Left renal cortex interstitium (tissue), 4 donors: ENCODE measurements at regions not wholly inside any gene's neighbourhood (a gene's known extent, or its start where the extent isn't known, plus 50 kb on each side); places are given as distances from the start of the nearest gene placed in this dataset.

Experiments used
- DNase-seq, 4 donors: peaks; one replicate each; pipeline ENCODE4 v3.0.0-alpha.2; 2013; ENCODE audit warnings: low read depth in 4 of 4, low spot score in 2 of 4, missing footprints in 1 of 4

DNA sequence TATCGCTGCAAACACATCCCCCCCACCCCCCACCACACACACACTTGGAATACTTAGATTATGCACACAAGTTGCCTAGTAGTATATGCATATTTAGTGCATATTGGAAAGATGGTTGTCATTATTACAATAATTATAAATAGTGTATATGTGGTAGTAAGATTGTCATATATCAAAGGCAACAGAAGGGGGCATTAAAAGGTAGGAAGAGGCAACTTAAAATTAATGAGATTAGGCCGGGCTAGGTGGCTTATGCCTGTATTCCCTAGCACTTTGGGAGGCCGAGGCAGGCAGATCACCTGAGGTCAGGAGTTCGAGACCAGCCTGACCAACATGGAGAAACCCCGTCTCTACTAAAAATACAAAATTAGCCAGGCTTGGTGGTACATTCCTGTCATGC, 52.1 kb downstream of the GSC start:
- no peak for DNase-seq

DNA sequence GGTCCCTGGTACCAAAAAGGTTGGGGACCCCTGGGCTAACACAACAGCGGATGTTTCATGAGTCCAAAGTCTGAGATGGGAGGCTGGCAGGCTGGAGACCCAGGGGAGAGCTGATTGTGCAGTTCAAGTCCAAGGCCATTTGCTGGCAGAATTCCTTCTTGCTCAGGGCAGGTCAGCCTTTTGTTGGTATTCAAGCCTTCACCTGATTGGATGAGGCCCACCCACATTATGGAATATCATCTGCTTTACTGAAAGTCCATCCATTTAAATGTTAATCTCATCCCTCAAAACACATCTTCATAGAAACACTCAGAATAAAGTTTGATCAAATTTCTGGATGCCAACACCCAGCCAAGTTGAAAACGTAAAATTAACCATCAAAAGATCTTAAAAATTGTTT, 52.9 kb downstream of the GSC start:
- DNase-seq: no peak

DNA sequence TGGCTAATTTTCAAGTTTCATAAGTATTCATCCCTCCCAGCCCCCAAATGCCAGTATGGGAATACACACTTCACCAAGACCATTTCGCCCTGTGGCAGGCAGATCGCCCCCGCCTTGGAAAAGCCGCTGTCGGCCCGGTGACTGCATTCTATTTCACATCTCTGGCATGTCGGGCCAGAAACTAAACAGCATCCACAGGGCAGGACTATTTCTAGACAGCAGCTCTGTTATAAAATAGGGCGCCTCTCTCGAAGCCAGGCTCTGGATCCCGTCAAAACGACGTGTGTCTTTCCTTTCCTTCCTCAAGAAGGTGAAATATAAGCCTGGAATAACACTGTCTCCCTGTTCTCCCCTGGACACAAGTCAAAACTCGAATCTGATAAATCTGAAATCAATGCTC, 56.8 kb downstream of the GSC start:
- DNase-seq: no peak

DNA sequence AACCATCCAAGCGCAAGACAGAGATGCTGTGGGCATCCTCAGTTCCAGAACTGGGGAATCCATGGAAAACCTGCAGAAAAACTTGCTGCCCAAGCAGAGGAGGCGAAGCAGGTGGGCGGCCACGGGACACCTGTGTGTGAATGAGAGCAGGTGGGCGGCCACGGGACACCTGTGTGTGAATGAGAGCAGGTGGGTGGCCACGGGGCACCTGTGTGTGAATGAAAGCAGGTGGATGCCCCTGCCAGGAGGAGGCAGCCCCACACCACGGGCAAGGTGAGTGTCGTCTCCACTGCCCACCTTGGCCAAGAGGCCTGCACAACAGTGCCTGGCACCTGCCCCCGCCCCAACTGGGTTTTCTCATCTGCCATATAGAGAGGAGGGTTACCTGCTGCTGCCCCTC, 59.2 kb downstream of the GSC start:
- DNase-seq: no peak

DNA sequence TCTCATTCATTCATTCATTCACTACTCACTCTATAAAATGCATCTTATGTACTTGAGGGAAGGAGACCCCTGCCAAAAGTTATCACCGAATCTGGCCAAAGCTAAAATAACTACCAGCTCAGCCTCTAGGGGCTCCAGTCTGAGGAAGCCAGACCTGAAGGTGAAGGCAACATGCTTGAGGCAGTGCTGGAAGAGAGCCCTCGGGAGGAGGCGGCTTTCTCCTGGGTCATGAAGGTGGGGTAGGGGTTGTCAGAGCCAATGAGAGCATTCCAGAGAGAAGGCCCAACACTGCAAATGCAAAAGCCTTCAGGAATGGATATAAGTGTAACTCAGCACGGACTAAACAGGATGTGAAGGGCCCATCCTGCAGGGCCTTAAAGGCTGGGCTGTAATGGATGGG, 62.4 kb downstream of the GSC start:
- DNase-seq: no peak

DNA sequence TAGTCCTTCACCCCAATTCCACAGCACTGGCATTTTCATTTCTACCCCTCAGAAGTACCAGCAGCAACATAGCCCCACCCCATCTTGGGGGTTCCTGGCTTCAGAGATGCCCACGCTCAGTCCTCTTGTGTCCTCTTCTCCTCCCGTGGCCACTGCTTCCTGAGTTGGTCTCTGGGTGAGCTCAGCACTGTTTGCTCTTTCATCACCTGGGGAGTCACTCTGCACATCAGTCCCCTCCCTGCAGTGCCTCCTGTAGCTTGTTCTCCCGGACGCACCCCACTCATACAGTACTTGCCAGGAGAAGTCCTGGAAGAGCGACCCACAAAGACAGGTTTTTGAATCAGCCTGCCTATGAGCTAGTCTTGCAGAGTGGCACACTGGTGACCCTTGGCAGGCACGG, 63.8 kb downstream of the GSC start:
- DNase-seq: no peak

DNA sequence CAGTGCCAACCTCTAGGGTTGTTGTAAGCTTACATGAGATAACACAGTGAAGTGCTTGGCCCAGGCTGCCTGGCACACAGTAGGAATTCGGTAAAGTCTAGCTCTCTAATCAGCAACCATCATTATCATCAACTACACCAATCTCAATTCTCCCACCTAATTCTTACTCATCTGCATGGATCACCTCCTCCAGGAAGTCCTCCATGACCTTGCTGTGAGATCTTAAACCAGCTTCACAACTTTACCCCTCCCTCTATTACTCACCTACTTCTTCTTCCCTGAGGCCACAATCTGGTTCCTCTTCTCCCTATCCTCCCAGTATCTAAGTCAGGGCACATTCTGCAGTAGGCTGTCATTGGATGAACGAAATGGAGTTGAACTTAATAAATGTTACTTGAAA, 67.3 kb downstream of the GSC start:
- DNase-seq: no peak

DNA sequence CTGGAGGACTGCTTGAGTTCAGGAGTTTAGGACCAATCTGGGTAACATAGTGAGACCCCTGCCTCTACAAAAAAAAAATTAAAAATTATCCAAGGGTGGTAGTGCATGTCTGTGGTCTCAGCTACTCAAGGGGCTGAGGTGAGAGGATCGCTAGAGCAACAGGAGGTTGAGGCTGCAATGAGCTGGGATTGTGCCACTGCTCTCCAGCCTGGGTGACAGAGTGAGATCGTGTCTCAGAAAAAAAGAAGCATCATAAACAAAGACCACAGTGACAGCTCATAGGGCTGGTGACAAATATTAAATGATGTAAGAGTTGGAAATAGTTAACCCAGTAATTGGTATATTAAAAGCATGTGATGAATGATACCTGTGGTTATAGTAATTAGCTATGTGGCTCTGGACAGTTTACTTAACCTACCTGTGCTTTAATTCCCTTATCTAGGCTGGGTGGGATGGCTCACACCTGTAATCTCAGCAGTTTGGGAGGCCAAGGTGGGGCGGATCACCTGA, 68.0 kb downstream of the GSC start:
- no peak for DNase-seq

DNA sequence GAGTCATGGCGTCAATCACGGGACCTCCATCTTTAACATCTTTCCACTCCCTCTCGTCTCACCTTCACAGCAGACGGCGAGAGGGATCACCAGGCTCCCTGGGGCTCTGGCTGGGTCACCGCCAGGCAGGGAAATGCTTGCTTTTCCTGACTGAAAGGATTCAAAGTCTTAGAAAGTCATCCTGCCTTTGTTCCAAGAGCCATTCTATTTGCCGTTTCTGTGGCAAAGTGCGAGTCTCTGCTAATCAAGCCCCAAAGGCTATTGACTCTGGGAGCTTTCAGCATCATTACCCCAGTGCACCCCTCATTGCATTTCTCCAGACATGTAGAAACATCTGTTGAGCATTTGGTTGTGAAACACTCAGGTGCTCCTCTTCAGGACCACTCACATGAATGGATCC, 69.6 kb downstream of the GSC start:
- DNase-seq: no peak

DNA sequence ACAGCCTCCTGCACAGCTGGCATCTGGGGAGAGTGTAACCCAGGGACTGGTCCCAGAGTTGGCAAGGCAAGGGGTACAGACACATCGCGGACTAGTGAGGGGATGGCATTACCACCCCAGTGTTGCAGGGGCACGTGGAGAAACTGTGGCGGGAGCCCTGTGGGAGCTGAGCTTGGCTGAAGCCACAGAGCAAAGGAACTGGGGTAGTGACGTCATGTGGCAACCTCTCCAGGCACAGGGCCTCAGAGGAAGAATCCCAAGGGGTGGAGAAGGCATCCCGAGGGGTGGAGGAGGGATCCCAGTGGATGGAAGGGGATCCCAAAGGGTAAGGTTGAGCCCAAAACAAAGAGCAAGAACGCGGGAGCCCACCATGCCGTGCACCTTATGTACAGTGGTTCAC, 70.1 kb downstream of the GSC start:
- no peak for DNase-seq

DNA sequence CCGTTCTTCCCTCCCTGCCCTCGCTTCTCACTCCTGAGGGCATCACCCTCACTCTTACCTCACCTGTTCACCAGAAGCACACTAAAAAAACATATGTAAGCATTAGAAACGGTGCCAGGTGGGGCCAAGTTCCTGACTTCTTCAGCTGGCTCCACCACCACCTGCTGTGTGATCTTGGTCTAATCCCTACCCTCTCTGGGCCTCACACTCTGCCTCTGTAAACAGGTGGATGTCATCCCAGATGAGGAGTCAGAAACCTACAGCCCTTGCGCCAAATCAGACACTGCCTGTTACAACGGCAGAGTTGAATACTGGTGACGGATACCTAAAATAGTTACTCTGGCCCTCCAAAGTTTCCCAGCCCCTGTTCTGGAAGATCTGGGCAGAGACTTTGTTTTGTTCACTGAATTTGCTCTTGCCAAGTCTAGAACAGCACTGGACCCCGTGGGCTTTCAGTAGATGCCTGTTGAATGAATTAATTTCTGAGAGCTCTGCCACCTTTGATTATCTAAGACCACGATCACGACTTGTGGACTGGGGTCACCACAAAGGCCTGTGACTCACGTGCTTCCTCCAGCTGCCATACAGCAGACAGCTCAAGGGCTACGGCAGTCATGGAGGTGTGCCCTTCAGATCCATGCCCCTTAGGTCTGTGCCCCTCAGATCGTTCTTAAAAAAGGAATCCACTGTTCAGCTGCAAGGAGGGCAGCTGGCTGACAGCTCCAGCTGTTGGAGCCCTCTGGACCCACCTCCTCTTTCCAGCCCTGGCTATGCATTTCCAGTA, 71.9 kb downstream of the GSC start:
- no peak for DNase-seq

DNA sequence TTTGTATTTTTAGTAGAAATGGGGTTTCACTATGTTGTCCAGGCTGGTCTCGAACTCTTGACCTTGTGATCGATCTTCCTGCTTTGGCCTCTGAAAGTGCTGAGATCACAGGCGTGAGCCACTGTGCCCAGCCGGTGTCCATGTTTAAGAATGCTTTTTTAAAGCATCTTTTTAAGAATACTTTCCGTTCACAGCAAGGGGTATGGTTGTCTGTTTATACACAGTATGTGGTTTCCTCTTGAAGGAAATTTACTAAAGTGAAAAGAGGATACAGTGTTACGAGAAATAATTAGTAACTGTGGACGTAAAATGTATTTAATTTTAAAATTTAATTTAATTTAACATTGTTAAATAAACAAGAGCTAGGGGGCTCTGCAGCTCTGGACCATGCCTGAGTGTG, 73.4 kb downstream of the GSC start:
- no peak for DNase-seq

DNA sequence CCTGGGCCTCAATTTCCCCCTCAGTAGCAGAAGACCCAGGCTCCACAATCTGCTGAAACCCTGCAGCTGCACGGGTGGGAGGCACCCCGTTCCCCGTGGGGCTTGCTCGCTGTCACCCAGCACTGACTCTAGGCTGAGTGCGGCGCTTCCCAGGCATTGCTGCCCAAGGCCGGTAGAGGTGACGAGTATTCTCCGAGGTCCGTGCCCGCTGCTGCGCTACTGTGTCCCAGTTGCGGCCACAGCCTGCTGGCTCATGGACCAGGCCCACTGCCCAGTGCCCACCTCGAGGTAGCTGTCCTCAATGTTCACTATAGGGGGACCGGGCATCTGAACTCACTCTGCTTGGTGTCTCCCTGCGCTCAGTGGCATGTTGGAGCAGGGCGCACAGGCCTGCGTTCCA, 74.7 kb downstream of the GSC start:
- no peak for DNase-seq

DNA sequence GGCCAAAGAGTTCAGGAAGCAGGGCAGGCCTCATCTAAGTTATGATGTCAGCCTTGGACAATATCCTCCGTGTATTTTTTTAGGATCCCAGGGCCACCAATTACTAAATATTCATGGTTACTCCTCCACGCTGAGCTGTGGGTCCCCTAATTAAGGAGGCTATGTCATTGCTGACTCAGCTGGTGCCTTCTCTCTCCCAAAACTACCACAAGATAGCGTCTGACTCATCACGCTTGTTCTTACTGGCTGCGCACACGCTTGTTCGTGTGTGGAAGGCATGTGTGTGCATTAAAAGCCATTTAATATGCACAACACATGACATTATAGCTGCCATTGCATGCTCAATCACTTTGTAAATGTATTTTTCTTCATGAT, 78.3 kb downstream of the GSC start:
- no peak for DNase-seq

DNA sequence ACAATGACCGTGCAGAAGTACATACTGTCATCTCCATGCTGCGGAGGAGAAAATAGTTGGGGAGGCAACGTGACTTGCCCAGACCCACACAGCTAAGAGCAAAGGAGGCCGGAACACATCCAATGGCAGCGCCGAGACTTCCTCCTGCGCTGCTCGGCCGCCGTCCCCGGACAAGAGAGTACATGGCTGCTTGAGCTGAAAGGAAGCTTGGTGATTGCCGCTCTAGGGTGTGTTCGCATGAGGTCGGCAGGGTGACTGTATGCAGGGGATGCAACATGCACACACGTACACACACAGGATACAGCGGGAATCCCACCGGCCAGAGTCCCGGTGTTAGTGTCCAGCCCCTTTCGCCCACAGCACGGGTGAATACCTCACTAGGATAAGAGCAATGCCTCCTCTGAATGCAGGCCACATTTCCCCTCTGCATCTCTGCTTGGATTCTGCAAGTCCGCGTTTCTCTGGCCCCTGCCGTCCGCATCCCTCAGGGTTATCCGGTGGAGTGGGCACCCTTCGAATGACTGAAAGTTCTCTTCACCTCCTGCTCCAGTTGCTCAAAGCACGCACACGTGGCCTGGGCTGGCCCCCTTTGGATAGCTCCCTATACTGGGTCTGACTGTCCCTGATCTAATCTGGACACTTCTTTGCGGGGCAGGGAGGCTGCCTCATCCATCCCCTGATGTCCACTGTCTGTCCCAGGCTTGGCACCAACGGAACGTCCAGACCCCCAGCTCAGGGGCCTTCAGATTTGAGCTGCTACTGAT, 78.8 kb downstream of the GSC start:
- DNase-seq: no peak

DNA sequence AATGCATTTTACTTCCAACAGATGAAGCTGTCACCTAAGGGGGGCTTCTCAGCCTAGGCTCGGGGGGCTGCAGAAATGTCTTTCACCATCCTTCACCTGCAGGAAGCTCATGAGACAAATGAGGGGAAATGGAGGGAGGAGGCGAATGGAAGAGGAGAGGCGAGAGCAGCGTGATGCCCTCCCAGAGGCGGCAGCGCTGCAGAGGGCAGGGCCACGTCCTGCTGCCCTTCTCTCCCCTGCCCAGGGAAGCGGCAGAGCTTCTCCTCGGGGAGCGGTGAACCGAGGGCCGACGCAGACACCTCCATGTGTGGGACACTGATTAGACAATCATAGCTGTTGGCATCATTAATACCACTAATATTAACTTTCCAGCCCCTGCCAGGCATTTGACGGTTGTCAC, 78.3 kb downstream of the SERPINA3 start:
- DNase-seq: no peak

DNA sequence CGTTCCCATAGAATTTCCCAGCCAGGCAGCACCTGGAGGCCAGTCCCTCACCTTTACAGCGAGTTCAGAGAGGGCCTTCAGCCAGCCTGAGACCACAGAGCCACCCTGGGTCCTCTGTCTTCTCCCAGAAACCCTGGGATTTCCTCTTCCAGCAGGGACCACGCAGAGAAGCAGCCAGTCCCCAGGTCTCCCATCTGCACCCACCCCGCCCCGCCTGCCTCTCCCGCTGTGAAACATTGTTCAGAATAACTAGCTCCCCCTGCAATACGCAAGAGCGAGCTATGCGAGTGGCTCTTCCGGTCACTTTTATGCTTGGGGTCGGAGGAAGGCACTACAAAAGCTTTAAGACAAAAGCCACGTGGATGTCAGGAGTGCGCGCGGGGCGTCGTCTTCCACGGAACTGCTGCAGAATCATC, 77.8 kb downstream of the SERPINA3 start:
- DNase-seq: no peak

DNA sequence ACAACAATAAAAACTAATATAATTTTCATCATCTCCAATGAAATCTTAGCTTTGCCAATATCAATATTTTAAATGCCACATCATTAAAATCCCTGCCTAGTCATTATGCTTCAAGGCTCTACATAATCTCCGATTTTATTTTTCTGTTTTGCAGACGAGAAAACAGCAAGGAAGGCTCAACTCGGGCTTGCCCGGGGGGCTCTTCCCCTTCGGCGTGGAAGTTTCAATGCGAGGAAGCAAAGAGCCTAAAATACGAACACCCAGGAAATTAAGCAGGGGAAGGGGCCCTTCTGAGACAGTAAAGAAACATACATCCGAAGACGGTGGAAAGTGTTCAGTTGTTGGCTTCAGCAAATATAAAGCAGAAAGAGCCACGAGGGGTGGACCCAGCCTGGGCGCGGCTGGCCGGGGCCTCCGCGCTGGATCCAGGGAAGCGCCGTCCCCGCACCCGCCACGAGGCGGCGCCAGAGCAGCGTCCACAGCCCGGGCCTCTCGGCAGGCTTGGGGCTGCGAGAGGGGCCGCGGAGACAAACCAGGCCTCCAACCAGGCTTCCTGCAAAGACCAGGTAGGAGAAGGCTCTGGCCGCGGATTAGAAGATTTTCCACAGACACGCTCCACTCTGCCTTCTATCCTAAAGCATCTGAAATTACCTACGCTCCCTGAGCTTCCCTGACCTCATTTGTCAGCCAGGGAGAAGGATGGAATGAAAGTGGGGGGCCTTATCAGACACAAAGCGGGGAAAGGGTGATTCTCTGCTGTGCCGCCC, 77.2 kb downstream of the SERPINA3 start:
- peak in 3 of 4 donors; percentile 37 to 44 (median 40) for DNase-seq

DNA sequence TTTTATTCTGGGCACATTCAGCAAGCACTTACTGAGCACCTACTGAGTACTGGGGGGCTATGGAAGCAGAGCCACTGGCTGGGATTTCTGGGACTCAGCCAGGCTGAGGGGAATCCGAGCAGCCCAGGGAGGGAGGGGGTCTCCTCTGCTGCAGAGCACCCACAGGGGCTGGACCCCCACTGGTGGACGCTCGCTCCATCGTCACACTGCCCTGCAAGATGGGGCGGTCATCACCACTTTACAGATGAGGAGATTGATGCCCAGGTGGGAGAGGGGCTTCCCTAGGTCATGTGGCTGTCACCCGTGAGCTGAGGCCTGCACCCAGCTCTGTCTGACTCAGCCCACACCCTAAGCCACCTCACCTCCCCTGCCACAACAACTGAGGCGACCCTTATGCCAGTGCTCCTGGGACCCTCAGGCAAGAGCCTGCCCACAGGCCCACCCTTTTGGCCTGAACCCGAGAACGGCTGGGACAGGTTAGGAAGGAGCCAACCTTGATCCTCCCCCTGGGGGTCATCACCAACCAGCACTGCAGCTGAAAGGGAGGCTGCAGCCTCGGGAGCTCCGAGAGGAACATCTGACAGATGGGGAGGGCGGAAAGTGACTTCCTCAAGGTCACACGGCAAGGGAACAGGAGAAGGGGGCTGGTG, 74.4 kb downstream of the SERPINA3 start:
- no peak for DNase-seq

DNA sequence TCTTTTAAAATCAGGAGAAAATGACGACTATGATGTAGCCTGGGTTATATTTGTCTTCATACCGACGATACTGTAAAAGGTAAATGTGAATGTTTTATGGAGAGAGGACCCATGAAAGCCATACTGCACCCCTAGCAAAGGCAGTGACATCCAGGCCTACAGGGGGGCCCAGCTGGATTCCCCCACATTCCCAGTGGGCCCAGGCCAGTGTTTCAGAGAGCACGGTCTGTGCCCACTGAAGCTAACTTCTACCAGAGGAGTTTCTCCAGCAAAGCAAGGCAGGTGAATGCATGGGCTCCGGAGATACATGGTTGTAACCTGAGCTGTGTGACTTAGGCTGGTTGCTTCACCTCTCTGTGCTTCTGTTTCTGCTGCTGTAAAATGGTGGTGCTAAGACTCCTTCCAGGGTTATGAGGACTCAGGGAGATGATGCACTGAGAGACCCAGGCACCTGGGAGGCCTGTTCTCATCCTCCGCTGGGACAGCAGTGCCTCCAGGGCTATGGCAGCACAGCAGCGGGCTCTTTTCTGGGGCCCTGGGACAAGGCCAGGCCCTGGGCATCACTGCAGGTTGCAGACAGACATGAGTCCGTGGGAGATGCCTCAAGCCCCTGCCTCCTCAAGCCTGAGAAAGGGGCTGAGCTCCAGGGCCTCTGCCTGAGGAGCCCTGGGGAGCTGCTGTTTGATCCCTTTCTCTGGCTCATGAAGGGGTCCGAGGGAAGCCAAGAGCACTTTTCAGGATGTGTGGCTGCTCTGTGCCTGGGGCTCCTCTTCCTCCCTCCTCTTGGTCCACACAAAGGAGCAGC, 73.7 kb downstream of the SERPINA3 start:
- no peak for DNase-seq
